HCT116 (cell line): ENCODE measurements at regions not wholly inside any gene's neighbourhood (a gene's known extent, or its start where the extent isn't known, plus 50 kb on each side); places are given as distances from the start of the nearest gene placed in this dataset.

Experiments used
- ATAC-seq: fragments of 200-7000 bp; cut with Tn5 transposase; 2 replicates; pipeline ENCODE4 v1.9.1; 2020; ENCODE audit warnings: mild to moderate bottlenecking, moderate library complexity
- BruUV-seq: library from RNA; stranded (reverse); fragments of 400-500 nt; replicated peaks from 2 replicates; lab custom pipeline; 2021; lab: Mats Ljungman, UMichigan
- CTCF ChIA-PET: fragments of 300-600 bp; sonication (Branson Sonifier 250); formaldehyde crosslinking; loops from one replicate; lab custom pipeline; 2021; ENCODE audit warnings: antibody characterized with exemption; lab: Charles Lee
- POLR2A ChIA-PET: fragments of 300-600, 350-600 bp; sonication (Branson Sonifier 250); formaldehyde crosslinking; loops from one replicate; lab custom pipeline; 2021; ENCODE audit warnings: antibody characterized with exemption; lab: Charles Lee
- RAD21 ChIA-PET, 2 experiments: fragments of 300-600 bp; sonication (Branson Sonifier 250); formaldehyde crosslinking; loops; one replicate each; lab custom pipeline; 2023; ENCODE audit warnings: low total read pairs in 2 of 2; ENCODE audit not compliant: uncharacterized antibody in 2 of 2, unreplicated experiment in 2 of 2, low non-redundant PET in 1 of 2; lab: Charles Lee
- DNase-seq: peaks from one replicate; pipeline ENCODE4 v3.0.0-alpha.2; 2010; ENCODE audit warnings: low read depth, low spot score
- H2AFZ ChIP-seq: fragments of 200-600 bp; shearing (Covaris generic), sonication (generic); 2 replicates; pipeline ENCODE4 v1.6.1; 2017; ENCODE audit warnings: low read depth, mixed run types, mixed read lengths, antibody characterized with exemption, low read length; ENCODE audit not compliant: poor library complexity, severe bottlenecking
- H3K27ac ChIP-seq: 2 replicates; pipeline ENCODE4 v1.5.1; 2012; ENCODE audit warnings: low read depth, low read length
- H3K27me3 ChIP-seq: fragments of 200-600 bp; sonication (generic); 2 replicates; pipeline ENCODE4 v1.6.1; 2016; ENCODE audit warnings: mixed run types, low read length, mixed read lengths; ENCODE audit not compliant: insufficient read depth
- H3K36me3 ChIP-seq, 2 experiments: fragments of 200-500 bp in 1 of 2; fragments of 200-600 bp in 1 of 2; sonication (Bioruptor generic) in 1 of 2; sonication (generic) in 1 of 2; 2 replicates each; pipeline versions ENCODE4 v1.5.1 to v1.6.1; 2014 to 2016; ENCODE audit warnings: low read length in 2 of 2, inconsistent platforms in 1 of 2, mixed read lengths in 1 of 2, mixed run types in 1 of 2; ENCODE audit not compliant: insufficient read depth in 2 of 2, control insufficient read depth in 1 of 2
- H3K4me1 ChIP-seq, 2 experiments: fragments of 200-600 bp in 1 of 2; sonication (generic) in 1 of 2; 2 replicates each; pipeline versions ENCODE4 v1.5.1 to v1.6.1; 2012 to 2017; ENCODE audit warnings: low read length in 2 of 2, inconsistent platforms in 1 of 2, mild to moderate bottlenecking in 1 of 2, mixed read lengths in 1 of 2, mixed run types in 1 of 2, moderate library complexity in 1 of 2; ENCODE audit not compliant: insufficient read depth in 2 of 2, control insufficient read depth in 1 of 2
- H3K4me2 ChIP-seq: fragments of 200-600 bp; sonication (generic); 2 replicates; pipeline ENCODE4 v1.6.1; 2017; ENCODE audit warnings: mixed run types, low read length, mixed read lengths
- H3K4me3 ChIP-seq, 2 experiments: fragments of 200-600 bp in 1 of 2; sonication (generic) in 1 of 2; replicated peaks in 1 of 2; 2 replicates each; pipeline ENCODE4 v1.5.1; 2011 to 2016; ENCODE audit warnings: low read length in 2 of 2, control low read depth in 1 of 2, low read depth in 1 of 2, mild to moderate bottlenecking in 1 of 2, mixed read lengths in 1 of 2, mixed run types in 1 of 2
- H3K79me2 ChIP-seq: fragments of 200-600 bp; sonication (generic); 2 replicates; pipeline ENCODE4 v1.6.1; 2017; ENCODE audit warnings: mild to moderate bottlenecking, mixed run types, low read length, moderate library complexity, mixed read lengths; ENCODE audit not compliant: insufficient read depth
- H3K9ac ChIP-seq: fragments of 200-600 bp; sonication (generic); 2 replicates; pipeline ENCODE4 v1.6.1; 2016; ENCODE audit warnings: low read length, mixed read lengths
- H3K9me2 ChIP-seq: fragments of 200-600 bp; sonication (generic), shearing (Covaris generic); 2 replicates; pipeline ENCODE4 v1.6.1; 2017; ENCODE audit warnings: mixed run types, mild to moderate bottlenecking, moderate library complexity; ENCODE audit not compliant: insufficient read depth
- H3K9me3 ChIP-seq, 2 experiments: fragments of 200-500 bp in 1 of 2; fragments of 200-600 bp in 1 of 2; sonication (Bioruptor generic) in 1 of 2; sonication (generic) in 1 of 2; 2 replicates each; pipeline ENCODE4 v1.6.1; 2014 to 2017; ENCODE audit warnings: low read length in 2 of 2, mixed read lengths in 2 of 2, inconsistent platforms in 1 of 2, low read depth in 1 of 2, mild to moderate bottlenecking in 1 of 2, mixed run types in 1 of 2, moderate library complexity in 1 of 2; ENCODE audit not compliant: control insufficient read depth in 1 of 2, insufficient read depth in 1 of 2
- H4K20me1 ChIP-seq: fragments of 200-600 bp; sonication (generic), shearing (Covaris generic); 2 replicates; pipeline ENCODE4 v1.6.1; 2017; ENCODE audit warnings: mixed run types, mild to moderate bottlenecking, moderate library complexity; ENCODE audit not compliant: insufficient read depth
- CEBPB ChIP-seq: IDR thresholded peaks from 2 replicates; pipeline ENCODE4 v1.6.1; 2012; ENCODE audit warnings: low read depth
- CTCF ChIP-seq, 3 experiments: fragments of 200-600 bp in 1 of 3; sonication (generic) in 1 of 3; IDR thresholded peaks in 2 of 3; conservative IDR thresholded peaks in 1 of 3; 2 replicates each; pipeline ENCODE4 v1.5.1; 2012 to 2017; ENCODE audit warnings: low read depth in 2 of 3, low read length in 2 of 3, antibody characterized with exemption in 1 of 3, borderline replicate concordance in 1 of 3, control low read depth in 1 of 3, mild to moderate bottlenecking in 1 of 3, mixed read lengths in 1 of 3, mixed run types in 1 of 3, moderate library complexity in 1 of 3; ENCODE audit not compliant: insufficient read depth in 1 of 3
- EGR1 ChIP-seq: IDR thresholded peaks from 2 replicates; pipeline ENCODE4 v1.6.1; 2012; ENCODE audit warnings: low read depth
- ELF1 ChIP-seq: IDR thresholded peaks from 2 replicates; pipeline ENCODE4 v1.6.1; 2012; ENCODE audit warnings: low read depth, borderline replicate concordance
- EZH2 ChIP-seq: fragments of 200-600 bp; sonication (generic); IDR thresholded peaks from 2 replicates; pipeline ENCODE4 v1.6.1; 2017; ENCODE audit warnings: antibody characterized with exemption, mixed run types
- EZH2phosphoT487 ChIP-seq: fragments of 200-600 bp; IDR thresholded peaks from 2 replicates; pipeline ENCODE4 v1.6.1; 2018; ENCODE audit warnings: antibody characterized with exemption, borderline replicate concordance
- FOSL1 ChIP-seq: IDR thresholded peaks from 2 replicates; pipeline ENCODE4 v1.6.1; 2012; ENCODE audit warnings: low read depth
- JUND ChIP-seq: IDR thresholded peaks from 2 replicates; pipeline ENCODE4 v1.6.1; 2012
- POLR2AphosphoS5 ChIP-seq: IDR thresholded peaks from 2 replicates; pipeline ENCODE4 v1.6.1; 2011; ENCODE audit warnings: mild to moderate bottlenecking, low read depth, low read length, moderate library complexity
- RAD21 ChIP-seq: IDR thresholded peaks from 2 replicates; pipeline ENCODE4 v1.6.1; 2012; ENCODE audit warnings: low read depth, mild to moderate bottlenecking
- REST ChIP-seq: IDR thresholded peaks from 2 replicates; pipeline ENCODE4 v1.6.1; 2012; ENCODE audit warnings: low read depth
- SIN3A ChIP-seq: IDR thresholded peaks from 2 replicates; pipeline ENCODE4 v1.6.1; 2012; ENCODE audit warnings: low read depth
- SP1 ChIP-seq: IDR thresholded peaks from 2 replicates; pipeline ENCODE4 v1.6.1; 2012; ENCODE audit warnings: low read depth
- SRF ChIP-seq: IDR thresholded peaks from 2 replicates; pipeline ENCODE4 v1.6.1; 2012; ENCODE audit warnings: low read depth
- YY1 ChIP-seq: IDR thresholded peaks from 2 replicates; pipeline ENCODE4 v1.6.1; 2011; ENCODE audit warnings: low read length, low read depth, moderate library complexity, mild to moderate bottlenecking; ENCODE audit not compliant: insufficient replicate concordance; ENCODE audit errors: extremely low read depth
- ZFX ChIP-seq: fragments of 450-650 bp; IDR thresholded peaks from 2 replicates; pipeline ENCODE4 v1.6.1; 2017
- ZNF274 ChIP-seq: fragments of 200-500 bp; sonication (Bioruptor generic); IDR thresholded peaks from 2 replicates; pipeline ENCODE4 v1.6.1; 2014; ENCODE audit warnings: mild to moderate bottlenecking, low read depth, low read length, inconsistent platforms
- intact Hi-C: fragments of 100-400 bp; cut with micrococcal nuclease; formaldehyde crosslinking; loops from 2 replicates; pipeline ENCODE4 v1.10.0; 2022
- TF ChIP-seq, protein P1 (sequence below): IDR thresholded peaks from 2 replicates; pipeline ENCODE4 v1.6.1; 2012
- TF ChIP-seq, protein P2 (sequence below): IDR thresholded peaks from 2 replicates; pipeline ENCODE4 v1.6.1; 2011; ENCODE audit warnings: mild to moderate bottlenecking, low read length, moderate library complexity; ENCODE audit not compliant: insufficient replicate concordance; ENCODE audit errors: extremely low read depth
- TF ChIP-seq, protein P3 (sequence below): IDR thresholded peaks from 2 replicates; pipeline ENCODE4 v1.6.1; 2012

DNA sequence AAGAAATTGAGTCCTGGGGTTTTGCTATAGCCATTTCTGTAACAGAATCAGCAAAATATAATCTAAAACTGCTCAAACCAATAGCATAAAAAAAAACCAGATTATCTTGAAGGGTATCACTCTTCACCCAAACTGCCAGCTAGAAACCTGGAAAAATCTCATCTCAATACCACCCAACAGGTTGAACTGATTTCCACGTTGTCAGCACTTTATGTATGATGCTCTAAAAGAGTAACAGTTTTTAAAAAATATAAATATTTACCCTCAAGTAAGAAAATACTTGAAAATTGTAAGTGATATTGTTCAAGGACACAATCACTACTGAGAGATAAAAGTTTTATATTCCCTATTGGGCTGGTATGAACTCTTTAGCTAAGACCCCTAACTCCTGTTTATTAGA lies 451.3 kb downstream of the EPHA3 start:
- TF ChIP-seq EZH2 = no peak
- TF ChIP-seq SRF = no peak
- no peak for TF ChIP-seq ZNF274
- no peak for TF ChIP-seq EGR1
- TF ChIP-seq REST = no peak
- TF ChIP-seq POLR2AphosphoS5 = no peak
- TF ChIP-seq SIN3A = no peak
- TF ChIP-seq, protein P1, sequence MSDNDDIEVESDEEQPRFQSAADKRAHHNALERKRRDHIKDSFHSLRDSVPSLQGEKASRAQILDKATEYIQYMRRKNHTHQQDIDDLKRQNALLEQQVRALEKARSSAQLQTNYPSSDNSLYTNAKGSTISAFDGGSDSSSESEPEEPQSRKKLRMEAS = no peak
- TF ChIP-seq, protein P2, sequence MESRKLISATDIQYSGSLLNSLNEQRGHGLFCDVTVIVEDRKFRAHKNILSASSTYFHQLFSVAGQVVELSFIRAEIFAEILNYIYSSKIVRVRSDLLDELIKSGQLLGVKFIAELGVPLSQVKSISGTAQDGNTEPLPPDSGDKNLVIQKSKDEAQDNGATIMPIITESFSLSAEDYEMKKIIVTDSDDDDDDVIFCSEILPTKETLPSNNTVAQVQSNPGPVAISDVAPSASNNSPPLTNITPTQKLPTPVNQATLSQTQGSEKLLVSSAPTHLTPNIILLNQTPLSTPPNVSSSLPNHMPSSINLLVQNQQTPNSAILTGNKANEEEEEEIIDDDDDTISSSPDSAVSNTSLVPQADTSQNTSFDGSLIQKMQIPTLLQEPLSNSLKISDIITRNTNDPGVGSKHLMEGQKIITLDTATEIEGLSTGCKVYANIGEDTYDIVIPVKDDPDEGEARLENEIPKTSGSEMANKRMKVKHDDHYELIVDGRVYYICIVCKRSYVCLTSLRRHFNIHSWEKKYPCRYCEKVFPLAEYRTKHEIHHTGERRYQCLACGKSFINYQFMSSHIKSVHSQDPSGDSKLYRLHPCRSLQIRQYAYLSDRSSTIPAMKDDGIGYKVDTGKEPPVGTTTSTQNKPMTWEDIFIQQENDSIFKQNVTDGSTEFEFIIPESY = no peak
- TF ChIP-seq FOSL1 = no peak
- TF ChIP-seq ZFX = no peak
- TF ChIP-seq, protein P3, sequence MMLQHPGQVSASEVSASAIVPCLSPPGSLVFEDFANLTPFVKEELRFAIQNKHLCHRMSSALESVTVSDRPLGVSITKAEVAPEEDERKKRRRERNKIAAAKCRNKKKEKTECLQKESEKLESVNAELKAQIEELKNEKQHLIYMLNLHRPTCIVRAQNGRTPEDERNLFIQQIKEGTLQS = no peak
- no peak for TF ChIP-seq CTCF (IDR thresholded peaks at IDR 0.05 in 2 of 3, conservative IDR thresholded peaks at IDR 0.05 in 1 of 3; ENCODE audit: borderline replicate concordance in 1 of 3, insufficient read depth in 1 of 3, low read depth in 2 of 3, low read length in 2 of 3)
- no peak for TF ChIP-seq JUND
- no peak for TF ChIP-seq CEBPB
- no peak for TF ChIP-seq RAD21
- no peak for TF ChIP-seq ELF1
- no peak for TF ChIP-seq EZH2phosphoT487
- no peak for TF ChIP-seq YY1
- no peak for TF ChIP-seq SP1
- peaks cover 8 to 24% of the 10 kb centered on the region in 2 experiments; a peak in 2 of 4 replicates for H3K9me3 ChIP-seq
- H4K20me1 ChIP-seq = no peaks in the 10 kb centered on the region
- BruUV-seq = no TSS peak
- DNase-seq = no peak
- H3K4me2 ChIP-seq = no peak overlapping the region
- intact Hi-C loops = no loop called here
- ChIA-PET RAD21 (no interaction called here), POLR2A (no interaction called here), CTCF (no interaction called here)
- H3K9me2 ChIP-seq = no peaks in the 10 kb centered on the region
- H3K27ac ChIP-seq = no peak overlapping the region
- no peaks in the 10 kb centered on the region for H3K79me2 ChIP-seq
- H2AFZ ChIP-seq = no peak overlapping the region
- no peaks in the 10 kb centered on the region for H3K4me1 ChIP-seq
- ATAC-seq = no peak
- H3K9ac ChIP-seq = no peak overlapping the region
- H3K4me3 ChIP-seq = no peak overlapping the region
- no peaks in the 10 kb centered on the region for H3K27me3 ChIP-seq
- no peaks in the 10 kb centered on the region for H3K36me3 ChIP-seq
